AG09309 (cell line): ENCODE measurements at regions not wholly inside any gene's neighbourhood (a gene's known extent, or its start where the extent isn't known, plus 50 kb on each side); places are given as distances from the start of the nearest gene placed in this dataset.

ENCODE experiments used
- DNase-seq: peaks from one replicate; pipeline ENCODE4 v3.0.0-alpha.2; 2010; ENCODE audit warnings: low read depth
- H3K4me3 ChIP-seq: 2 replicates; pipeline ENCODE4 v1.5.1; 2011; ENCODE audit warnings: mild to moderate bottlenecking, low read depth, low read length, moderate library complexity; ENCODE audit not compliant: control insufficient read depth
- CTCF ChIP-seq: IDR thresholded peaks from 2 replicates; pipeline ENCODE4 v1.5.1; 2011; ENCODE audit warnings: mild to moderate bottlenecking, low read depth, low read length, inconsistent platforms; ENCODE audit not compliant: insufficient read depth, control insufficient read depth; ENCODE audit errors: missing control alignments

- no peak overlapping the region for H3K4me3 ChIP-seq
- TF ChIP-seq CTCF, result no peak
- no peak for DNase-seq
Measured at GRCh38 chr13:34772881-34773280, 169.2 kb upstream of the NBEA start.

- no peak overlapping the region for H3K4me3 ChIP-seq
- TF ChIP-seq CTCF, result no peak
- no peak for DNase-seq
Measured at GRCh38 chr13:34776390-34776981, 165.6 kb upstream of the NBEA start.

- DNase-seq, result no peak
- no peak for TF ChIP-seq CTCF
- no peak overlapping the region for H3K4me3 ChIP-seq
Measured at GRCh38 chr13:34777089-34777913, 164.8 kb upstream of the NBEA start.

- DNase-seq, result no peak
- no peak for TF ChIP-seq CTCF
- H3K4me3 ChIP-seq, result no peak overlapping the region
Measured at GRCh38 chr13:34777914-34778303, 164.2 kb upstream of the NBEA start.

- TF ChIP-seq CTCF, result no peak
- no peak overlapping the region for H3K4me3 ChIP-seq
- no peak for DNase-seq
Measured at GRCh38 chr13:34779171-34779570, 162.9 kb upstream of the NBEA start.

- no peak for TF ChIP-seq CTCF
- no peak for DNase-seq
- H3K4me3 ChIP-seq, result no peak overlapping the region
Measured at GRCh38 chr13:34793301-34793700, 148.8 kb upstream of the NBEA start.
